ENCODE measurements at regions not wholly inside any gene's neighbourhood (a gene's known extent, or its start where the extent isn't known, plus 50 kb on each side); places are given as distances from the start of the nearest gene placed in this dataset.

DNA sequence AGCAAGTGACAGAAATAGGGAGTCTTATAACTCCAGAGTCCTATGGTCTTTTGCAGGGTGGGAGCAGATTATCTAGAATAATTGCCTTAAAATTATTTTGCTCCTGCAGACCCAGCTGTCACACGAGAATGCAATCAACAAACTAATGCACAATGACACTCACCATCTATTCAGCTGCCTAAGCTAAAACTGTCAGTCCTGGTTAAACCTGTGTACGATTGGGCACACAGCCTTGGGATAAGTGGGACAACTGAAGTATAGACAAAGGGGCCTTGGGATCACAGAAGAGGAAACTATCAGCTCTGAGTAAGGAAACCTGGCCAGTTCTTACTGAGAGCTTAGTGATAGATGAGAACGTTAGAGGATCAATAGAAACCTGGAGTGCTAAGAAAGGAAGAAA is 595.9 kb upstream of the KIRREL3 start:
- TF ChIP-seq, protein P1, sequence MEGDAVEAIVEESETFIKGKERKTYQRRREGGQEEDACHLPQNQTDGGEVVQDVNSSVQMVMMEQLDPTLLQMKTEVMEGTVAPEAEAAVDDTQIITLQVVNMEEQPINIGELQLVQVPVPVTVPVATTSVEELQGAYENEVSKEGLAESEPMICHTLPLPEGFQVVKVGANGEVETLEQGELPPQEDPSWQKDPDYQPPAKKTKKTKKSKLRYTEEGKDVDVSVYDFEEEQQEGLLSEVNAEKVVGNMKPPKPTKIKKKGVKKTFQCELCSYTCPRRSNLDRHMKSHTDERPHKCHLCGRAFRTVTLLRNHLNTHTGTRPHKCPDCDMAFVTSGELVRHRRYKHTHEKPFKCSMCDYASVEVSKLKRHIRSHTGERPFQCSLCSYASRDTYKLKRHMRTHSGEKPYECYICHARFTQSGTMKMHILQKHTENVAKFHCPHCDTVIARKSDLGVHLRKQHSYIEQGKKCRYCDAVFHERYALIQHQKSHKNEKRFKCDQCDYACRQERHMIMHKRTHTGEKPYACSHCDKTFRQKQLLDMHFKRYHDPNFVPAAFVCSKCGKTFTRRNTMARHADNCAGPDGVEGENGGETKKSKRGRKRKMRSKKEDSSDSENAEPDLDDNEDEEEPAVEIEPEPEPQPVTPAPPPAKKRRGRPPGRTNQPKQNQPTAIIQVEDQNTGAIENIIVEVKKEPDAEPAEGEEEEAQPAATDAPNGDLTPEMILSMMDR (IDR thresholded peaks at IDR 0.05; ENCODE audit: extremely low read depth in 1 of 2, insufficient read depth in 1 of 2, low read depth in 1 of 2, low read length in 2 of 2) = no peak
- TF ChIP-seq MYC (IDR thresholded peaks at IDR 0.05; ENCODE audit: low read depth, low read length) (no peak), POLR2AphosphoS5 (IDR thresholded peaks at IDR 0.05; ENCODE audit: insufficient read depth, low read depth, low read length) (no peak), POLR2A (IDR thresholded peaks at IDR 0.05; ENCODE audit: low read depth, low read length) (no peak), EZH2 (IDR thresholded peaks at IDR 0.05; ENCODE audit: borderline replicate concordance, low read depth, low read length, severe bottlenecking) (no peak), FOS (IDR thresholded peaks at IDR 0.05; ENCODE audit: borderline replicate concordance, insufficient read depth, low read length) (no peak), GATA2 (IDR thresholded peaks at IDR 0.05; ENCODE audit: insufficient read depth, insufficient read length, low read depth, low read length) (no peak)
- TF ChIP-seq, protein P2, sequence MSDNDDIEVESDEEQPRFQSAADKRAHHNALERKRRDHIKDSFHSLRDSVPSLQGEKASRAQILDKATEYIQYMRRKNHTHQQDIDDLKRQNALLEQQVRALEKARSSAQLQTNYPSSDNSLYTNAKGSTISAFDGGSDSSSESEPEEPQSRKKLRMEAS (IDR thresholded peaks at IDR 0.05; ENCODE audit: insufficient read depth, insufficient read length) = no peak

All from endothelial cell of umbilical vein (primary cell).